Glomerular visceral epithelial cell (primary cell): ENCODE measurements at regions not wholly inside any gene's neighbourhood (a gene's known extent, or its start where the extent isn't known, plus 50 kb on each side); places are given as distances from the start of the nearest gene placed in this dataset.

Source experiments
- DNase-seq: peaks from one replicate; pipeline ENCODE4 v3.0.0-alpha.2; 2016; ENCODE audit errors: extremely low spot score

DNA sequence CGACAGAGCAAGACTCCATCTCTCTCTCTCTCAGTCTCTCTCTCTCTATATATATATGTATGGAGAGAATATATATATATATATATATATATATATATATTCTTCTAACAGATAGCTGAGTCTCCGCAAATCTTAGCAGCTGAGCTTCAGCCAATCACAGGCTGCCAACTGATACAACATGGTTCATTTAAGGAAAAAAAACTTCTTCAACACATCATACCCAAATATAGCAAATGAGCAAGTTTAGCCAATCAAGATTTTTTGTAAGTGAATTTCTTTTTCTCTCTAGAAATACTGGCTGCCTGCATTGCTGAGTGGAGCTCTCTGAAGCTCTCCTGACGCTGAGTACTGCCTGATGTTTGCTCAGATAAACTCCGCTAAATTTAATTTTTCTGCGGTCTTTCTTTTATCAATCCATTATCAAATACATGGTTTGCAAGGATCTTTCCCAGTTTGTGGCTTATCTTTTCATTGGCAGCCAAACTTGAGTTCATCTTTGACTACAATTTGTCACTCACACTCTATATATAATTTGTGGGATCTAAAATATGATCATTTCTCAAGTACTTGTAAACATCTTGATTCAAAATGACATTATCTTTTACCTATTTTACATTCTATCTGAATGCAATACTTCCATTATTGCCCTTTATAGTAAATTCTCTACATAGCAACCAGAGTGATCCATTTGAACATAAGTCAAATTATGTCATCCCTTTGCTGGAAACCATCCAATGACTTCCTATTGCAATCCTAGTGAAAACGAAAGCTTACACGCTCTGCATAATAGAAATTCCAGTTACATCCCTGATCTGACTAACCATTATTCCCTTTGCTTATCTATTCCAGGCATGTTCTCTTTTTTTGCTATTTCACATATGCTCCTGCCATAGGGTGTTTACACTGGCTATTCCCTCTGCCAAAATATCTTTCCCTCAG lies 2131.7 kb downstream of the MRPL39 start:
- no peak for DNase-seq

DNA sequence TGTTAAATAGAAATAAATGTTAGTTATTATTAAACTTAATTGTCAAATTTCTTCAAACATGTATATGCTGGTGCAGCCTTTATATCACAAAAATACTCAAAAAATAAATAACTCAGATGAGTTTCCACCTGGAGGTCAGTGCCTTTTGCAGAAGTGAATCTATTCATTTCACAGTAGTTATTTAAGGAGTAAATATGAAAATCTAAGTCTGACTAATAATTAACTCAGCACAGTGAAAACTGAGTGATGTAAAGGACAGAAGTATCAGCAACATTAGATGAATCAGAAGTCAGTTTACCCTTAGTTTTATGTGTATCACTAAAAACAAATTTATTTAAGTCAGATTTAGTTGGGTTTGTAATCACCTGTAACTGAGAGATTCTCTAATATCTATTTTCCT lies 2135.4 kb downstream of the MRPL39 start:
- DNase-seq: no peak

DNA sequence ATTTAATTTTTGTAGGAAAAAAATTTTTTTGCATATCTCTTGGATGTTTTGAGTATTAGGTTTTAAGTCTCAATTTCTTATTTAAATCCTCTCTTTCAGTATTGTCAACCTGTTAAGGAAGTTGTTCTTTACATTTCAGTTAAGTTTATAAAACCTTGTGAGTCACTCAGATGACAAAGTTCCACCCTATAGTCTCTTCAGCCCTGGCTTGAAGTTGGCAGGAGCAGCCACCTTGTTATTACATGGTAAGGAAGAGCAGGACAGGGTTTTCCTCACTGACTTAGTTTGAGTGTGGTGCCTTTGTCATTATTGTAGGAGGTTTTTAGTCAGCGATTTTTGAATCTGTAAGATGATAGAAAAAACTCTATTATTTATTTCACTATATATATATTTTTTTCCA lies 2143.9 kb downstream of the MRPL39 start:
- no peak for DNase-seq

DNA sequence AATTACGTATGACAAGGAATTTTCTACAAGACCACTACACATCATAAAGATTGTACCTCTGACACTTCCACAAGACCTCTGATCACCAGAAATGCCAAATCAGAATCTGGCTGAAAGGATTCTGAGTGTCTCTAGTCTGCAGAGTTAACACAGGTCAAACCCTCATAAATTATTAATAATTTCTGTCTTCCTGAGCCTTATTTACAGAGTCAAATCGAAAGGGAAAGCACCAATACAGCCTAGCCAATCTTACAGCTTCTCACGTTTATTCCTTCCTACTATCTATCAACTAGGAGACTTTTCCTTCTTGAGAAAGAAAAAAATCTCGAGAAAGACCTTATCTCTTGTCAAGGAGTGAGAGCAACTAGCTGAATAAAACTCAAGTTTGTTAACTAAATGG lies 2151.6 kb downstream of the MRPL39 start:
- DNase-seq: no peak

DNA sequence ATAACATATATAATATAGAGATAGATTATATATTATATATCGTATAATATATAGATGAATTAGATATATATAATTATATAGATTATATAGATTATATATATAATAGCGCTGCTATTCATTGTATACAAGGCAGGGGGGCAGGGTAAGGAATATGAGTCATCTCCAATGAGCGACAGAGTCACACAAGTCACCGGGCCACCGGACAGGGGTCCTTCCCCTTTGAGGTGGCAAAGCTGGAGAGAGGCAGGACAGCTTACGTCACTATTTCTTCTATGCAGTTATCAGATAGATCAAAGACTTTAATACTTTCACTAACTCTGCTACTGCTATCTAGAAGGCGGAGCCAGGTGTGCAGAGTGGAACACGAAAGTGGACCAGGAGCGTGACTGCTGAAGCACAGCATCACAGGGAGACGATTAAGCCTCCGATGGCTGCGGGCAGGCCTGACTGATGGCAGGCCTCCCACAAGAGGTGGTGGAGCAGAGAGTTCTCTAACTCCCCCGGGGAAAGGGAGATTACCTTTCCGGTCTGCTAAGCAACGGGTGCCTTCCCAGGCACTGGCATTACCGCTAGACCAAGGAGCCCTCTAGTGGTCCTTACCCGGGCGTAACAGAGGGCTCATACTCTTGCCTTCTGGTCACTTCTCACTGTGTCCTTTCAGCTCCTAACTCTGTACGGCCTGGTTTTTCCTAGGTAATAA lies 2154.7 kb downstream of the MRPL39 start:
- no peak for DNase-seq

DNA sequence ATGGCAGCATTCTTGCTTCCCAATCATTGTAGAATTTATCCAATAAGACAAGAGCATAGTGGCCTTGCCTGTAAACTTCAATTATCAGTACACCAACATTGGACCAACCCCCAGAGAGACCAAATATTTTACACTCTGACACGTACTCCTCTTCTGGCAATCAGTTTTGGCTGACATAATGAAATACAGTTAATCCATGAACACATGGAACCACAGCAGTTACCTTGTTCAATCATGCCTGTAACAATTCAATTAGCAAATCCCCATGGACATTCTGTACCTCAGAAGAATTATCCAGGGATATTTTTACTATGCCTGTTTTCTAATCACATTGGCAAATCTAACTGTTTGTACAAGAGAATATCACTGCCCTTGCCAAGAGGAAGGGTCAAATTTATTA lies 2162.0 kb downstream of the MRPL39 start:
- DNase-seq: no peak

DNA sequence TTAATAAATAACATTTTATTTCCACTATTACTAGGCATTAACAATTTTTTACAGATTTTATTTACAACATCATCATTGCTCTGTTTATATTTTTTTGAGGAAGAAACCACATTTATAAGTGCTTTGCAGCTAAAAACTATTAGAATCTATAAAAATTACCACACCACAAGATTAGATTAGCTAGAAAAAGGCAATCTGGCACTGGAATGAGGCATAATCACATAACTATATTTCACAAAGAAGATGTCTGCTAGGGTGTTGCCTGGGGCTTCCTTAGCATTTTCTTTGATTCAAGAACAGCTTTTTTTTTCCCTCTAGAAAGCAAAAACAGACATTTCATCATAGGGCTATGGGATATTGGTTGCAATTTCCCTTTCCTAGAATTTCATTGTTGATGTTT lies 2169.2 kb downstream of the MRPL39 start:
- DNase-seq: no peak

DNA sequence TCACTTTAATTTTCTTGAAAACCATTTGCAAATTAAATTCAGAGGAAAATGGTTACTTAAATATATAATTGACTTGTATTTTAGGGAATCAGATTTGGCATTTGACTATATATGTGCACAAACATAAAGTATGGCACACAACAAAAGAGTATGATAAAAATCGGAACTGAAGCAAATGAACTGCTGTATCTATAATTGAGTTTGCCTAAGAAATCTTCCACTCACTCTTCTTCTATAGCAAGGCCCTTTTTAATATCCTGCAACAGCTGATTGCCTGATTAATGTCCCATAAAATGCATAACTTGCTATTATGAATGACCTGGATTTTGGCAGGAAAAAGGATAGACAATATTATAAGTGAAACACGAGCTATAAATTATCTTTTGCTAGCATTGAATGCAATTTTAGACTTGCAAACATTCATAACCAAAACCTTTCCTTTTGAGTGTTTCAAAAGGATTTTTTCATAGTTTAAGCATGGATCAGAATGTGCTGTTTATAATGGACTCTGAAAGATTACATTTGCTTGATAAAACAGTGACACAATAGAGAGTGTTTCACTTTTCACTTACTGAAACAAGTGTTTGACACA lies 2204.3 kb downstream of the MRPL39 start:
- DNase-seq: no peak

DNA sequence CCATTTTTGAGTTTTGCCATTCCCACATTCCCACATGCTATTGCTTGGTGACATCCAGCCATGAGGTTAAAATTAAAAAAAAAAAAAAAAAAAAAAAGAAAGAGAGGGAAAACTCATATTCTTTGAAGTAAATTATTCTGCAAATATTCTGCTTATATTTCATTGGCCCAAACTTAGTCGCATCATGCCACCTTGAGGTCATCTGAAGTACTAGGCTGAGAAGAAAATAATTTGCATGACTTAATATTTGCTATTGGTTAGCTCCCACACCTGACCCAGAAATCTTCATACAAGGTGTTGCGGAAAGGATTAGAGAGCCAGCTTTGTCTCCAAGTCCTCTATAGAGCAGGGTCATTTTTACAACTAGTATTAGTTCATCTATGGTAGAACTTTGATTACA lies 2206.0 kb downstream of the MRPL39 start:
- peak; percentile 4 for DNase-seq

DNA sequence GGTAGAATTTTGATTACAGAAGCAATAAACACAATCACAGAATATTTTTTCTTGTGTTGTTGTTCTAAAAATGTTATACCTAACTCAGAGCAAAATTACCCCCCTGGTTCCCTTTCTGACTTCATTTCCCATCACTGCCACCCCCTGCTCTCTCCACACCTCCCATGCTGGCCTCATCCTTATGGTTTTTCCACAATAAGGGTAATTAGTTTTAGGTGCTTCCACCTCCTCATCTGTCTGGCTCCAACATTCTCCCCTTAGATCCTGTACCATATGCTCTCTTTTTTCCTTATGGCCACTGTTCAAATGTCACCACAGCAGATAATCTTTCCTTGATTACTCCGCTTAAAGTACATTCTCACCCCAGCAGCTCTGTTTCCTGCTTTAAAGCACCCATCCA lies 2208.6 kb downstream of the MRPL39 start:
- DNase-seq: no peak

DNA sequence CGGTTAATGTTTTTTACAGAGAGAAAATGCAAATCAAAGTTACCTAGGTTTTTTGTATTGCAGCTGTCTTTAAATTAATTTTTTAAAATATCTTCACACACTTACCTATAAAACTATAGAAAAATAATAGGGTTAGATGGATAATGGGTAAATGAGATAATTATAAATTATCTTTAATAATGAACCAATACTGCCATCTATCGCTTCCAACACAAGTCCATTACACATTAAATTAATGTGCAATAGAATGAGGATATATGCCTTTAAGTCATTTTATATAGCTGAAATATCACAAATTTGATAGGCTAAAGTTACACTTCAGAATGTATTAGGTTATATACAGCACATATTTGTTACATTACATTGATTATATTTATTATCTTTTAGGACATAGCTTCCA lies 2212.8 kb downstream of the MRPL39 start:
- no peak for DNase-seq

DNA sequence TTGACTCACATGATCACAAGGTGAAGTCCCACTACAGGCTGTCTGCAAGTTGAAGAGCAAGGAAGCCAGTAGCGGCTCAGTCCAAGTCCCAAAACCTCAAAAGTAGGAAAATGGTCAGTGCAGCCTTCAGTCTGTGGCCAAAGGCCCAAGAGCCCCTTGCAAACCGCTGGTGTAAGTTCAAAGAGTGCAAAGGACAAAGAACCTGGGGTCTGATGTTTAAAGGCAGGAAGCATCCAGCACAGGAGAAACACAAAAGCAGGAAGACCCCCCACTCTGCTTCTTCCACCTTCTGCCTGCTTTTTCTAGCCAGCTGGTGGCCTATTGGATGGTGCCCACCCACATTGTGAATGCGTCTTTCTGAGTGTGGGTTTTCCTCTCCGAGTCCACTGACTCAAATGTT lies 2222.6 kb downstream of the MRPL39 start:
- no peak for DNase-seq

DNA sequence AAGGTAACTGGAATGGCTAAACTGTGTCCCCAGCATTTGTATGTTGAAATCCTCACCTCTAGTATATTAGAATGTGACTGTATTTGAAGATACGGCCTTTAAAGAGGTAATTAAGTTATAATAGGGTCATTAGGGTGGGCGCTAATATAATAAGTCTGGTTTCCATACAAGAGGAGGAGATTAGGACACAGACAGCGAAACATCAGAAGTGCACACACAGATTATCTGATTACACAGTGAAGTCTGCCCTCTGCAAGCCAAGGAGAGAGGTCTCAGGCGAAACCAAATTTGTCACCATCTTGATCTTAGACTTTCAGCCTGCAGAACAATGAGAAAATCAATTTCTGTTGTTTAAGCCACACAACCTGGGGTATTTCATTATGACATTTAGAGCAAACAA lies 2233.1 kb downstream of the MRPL39 start:
- no peak for DNase-seq

DNA sequence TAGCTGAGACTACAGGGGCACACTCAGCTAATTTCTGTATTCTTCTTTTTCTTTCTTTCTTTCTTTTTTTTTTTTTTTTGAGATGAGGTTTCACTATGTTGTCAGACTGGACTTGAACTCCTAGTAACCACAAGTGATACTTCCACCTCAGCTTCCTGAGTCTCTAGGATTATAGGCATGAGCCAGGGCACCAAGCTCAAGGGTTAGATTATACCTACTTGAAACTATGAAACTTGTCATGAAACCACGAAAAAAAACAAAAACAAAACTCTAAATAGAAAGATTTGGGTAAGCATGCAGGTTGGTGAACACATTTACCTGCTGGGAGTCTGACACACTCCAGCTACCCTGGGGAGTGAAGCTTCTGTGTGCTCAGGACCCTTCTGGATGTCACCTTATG lies 2250.4 kb downstream of the MRPL39 start:
- DNase-seq: no peak

DNA sequence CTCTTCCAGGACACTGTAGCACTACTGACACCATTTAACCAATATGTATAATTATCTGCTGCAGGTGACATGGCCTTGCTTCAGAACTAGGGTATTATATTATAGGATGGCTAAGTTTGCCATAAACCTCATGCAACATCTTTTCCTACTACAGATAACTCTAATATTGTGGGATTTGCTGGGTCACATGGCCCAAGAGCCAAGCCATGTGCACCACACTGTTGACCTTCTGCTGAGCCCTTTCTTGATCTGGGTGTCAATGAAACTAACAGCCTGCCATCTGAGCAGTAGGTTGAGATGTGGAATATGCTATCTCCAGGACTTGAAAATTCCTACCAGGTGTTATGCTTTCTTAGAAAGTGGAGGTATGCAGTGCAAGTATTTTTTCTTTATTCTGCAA lies 2291.1 kb downstream of the MRPL39 start:
- no peak for DNase-seq

DNA sequence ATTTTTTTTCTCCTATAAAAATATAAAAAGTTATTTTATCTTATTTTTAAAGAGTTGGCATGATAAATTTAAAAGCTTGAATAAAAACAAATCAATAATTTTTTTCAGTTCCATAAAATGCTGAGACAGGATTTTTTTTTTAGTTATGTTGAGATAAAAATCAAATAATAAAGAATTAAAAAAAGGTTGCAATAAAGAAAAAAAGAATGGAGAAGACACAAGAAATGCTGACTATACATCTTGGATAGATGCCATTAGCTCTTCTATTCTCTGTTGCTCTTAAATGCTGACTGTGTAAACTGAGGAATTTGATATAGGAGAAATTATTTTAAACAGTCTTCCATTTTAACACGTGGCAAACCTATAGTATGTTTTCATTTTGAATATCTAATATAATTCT lies 2298.5 kb downstream of the MRPL39 start:
- no peak for DNase-seq

DNA sequence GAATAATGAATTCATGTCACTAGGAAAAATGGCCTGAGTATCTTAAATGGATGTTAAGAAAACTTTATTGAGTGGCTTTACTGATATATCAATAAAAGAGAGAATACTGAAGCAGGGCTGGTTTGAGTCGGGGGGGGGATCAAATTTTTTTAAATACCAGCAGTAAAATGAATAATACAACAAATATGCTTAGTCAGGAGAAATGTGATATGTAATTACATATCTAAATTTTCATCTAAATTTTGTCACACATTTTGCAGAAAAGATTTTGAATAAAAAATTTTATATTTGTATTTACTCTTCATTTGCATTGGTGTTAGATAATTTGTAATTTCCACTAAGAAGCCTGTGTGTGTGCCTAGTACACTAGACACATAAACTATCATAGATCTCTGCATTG lies 2300.2 kb downstream of the MRPL39 start:
- no peak for DNase-seq

DNA sequence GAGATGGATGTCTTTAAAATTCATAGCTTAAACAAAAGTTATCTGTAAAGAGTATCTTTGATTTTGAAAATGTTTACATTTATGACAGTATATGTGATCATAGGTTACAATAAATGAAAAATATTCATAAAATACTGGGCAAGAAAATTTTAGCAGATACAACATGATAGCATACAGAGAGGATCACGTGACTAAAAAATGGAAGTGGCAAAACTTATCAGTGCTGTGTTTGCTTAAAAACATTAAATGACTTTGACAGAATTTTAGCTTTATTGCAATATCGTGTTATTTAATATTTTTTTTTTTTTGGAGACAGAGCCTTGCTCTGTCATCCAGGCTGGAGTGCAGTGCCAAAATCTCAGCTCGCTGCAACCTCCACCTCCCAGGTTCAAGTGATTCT lies 2294.1 kb downstream of the NCAM2 start:
- DNase-seq: no peak

DNA sequence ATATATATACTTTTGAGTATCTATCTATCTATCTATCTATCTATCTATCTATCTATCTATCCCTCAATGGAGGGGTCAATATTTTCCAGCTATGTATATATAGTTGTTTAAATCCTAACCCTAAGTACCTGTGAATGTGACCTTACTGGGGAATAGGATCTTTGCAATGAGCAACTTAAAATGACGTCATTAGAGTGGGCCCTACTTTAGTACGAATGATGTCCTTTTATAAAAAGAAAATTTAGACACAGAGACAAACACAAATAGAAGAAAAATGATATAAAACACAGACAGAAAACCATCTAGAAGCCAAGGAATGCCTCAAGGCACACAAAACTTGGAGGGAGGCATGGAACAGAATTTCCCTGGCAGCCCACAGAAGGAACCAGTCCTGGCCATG lies 2283.7 kb downstream of the NCAM2 start:
- no peak for DNase-seq

DNA sequence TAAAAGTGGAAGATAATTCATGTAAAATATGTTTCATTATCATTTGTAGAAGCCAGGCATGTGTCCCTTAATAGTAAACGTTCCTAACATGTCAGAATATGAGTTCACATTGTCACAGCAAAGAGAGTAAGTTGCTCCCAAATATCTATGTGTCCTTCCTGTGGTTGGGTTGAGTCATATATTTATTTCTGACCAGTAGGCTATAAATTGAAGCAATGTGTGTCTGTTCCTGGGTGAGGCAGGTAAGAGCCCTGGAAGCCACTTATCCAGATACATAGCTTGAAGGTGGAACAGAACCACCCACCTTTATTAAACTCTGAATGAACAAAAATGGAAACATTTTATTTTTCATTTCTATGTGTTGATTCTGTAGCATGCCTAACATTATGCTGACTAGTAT lies 2251.6 kb downstream of the NCAM2 start:
- no peak for DNase-seq

DNA sequence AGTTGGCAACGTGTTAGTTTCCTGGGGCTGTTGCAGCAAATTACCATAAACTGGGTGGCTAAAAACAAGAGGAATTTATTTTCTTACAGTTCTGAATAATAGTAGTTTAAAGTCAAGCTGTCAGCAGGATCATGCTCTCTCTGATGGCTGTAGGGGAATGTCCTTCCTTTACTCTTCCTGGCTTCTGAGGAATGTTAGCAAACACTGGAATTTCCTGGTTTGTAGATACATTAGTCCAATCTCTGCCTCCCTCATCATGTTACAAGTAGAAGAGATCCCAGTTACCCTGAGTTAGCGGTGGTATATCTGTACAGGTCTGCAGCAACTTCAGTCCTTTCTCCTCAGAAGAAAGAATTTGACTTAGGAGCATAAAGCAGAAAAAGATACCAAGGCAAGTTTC lies 2249.1 kb downstream of the NCAM2 start:
- DNase-seq: no peak

DNA sequence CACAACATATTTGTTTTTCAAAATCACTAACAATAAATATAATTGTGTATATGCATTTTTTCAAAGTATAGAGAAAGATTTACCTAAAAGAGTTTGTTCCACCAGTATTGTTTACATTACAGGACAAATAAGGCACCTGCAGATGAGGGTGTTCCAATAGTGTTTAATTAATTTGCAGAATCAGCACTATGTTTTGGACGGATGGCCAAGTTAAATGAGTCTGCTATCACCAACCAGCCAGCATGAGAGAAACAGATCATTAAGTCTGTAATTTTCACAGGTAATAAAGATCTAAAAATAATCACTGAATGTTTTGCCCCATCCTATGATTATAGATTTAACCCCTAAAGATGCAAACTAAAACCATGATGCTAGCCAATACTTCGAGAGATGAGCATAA lies 2247.0 kb downstream of the NCAM2 start:
- DNase-seq: no peak

DNA sequence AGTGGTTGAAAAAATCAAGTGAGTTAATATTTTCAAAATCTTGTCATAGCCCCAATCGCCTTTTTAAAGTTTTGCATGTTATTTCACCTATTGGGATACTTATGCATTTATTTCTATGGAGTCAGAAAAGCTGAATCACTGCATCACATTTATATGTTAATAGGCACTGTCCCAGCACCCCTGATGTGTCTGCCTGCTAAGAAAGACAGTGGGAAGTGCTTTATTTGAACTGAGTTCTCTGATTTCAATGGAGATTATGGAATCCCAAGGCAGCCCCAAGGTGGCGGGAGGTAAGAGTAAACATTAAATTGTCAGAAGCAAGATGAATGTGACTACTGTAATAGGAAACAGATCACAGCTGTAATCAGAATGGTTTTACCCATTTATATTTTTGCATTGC lies 2225.7 kb downstream of the NCAM2 start:
- DNase-seq: no peak
